HEK293 (cell line): ENCODE measurements at regions not wholly inside any gene's neighbourhood (a gene's known extent, or its start where the extent isn't known, plus 50 kb on each side); places are given as distances from the start of the nearest gene placed in this dataset.
A peak's percentile ranks its signal among the peaks of the same experiment; 100 is the strongest.

ENCODE experiments used
- CTCF ChIA-PET: fragments of 350-600 bp; formaldehyde crosslinking; extraction: SDS; loops from one replicate; lab custom pipeline; 2021; ENCODE audit warnings: antibody characterized with exemption; lab: Yijun Ruan, JAX
- POLR2A ChIA-PET: fragments of 300-600 bp; formaldehyde crosslinking; extraction: SDS; loops from one replicate; lab custom pipeline; 2020; ENCODE audit warnings: antibody characterized with exemption, inconsistent platforms; lab: Yijun Ruan, JAX
- H3K27ac ChIP-seq: fragments of 200-500 bp; sonication (Bioruptor generic); 2 replicates; pipeline ENCODE4 v1.5.1; 2014; ENCODE audit warnings: low read depth, low read length, control low read depth, inconsistent platforms; ENCODE audit errors: extremely low read depth
- H3K36me3 ChIP-seq, 2 experiments: fragments of 200-500 bp in 1 of 2; sonication (Bioruptor generic) in 1 of 2; 1 replicate in 1 of 2; 2 replicates in 1 of 2; pipeline ENCODE4 v1.5.1; 2014 to 2017; ENCODE audit warnings: inconsistent platforms in 2 of 2, low read length in 2 of 2; ENCODE audit not compliant: control insufficient read depth in 2 of 2, insufficient read depth in 1 of 2
- H3K4me1 ChIP-seq: fragments of 200-500 bp; sonication (Bioruptor generic); 2 replicates; pipeline ENCODE4 v1.5.1; 2014; ENCODE audit warnings: mild to moderate bottlenecking, low read length, inconsistent platforms; ENCODE audit not compliant: control insufficient read depth, insufficient read depth
- H3K4me3 ChIP-seq: 2 replicates; pipeline ENCODE4 v1.5.1; 2011; ENCODE audit warnings: low read depth, mild to moderate bottlenecking, control low read depth, low read length, moderate library complexity
- H3K9me3 ChIP-seq: fragments of 200-500 bp; sonication (Bioruptor generic); 2 replicates; pipeline ENCODE4 v1.5.1; 2014; ENCODE audit warnings: low read depth, low read length, inconsistent platforms; ENCODE audit not compliant: control insufficient read depth, insufficient read depth
- BCL11B ChIP-seq: fragments of 450-650 bp; formaldehyde crosslinking; IDR thresholded peaks from 2 replicates; pipeline ENCODE4 v1.5.1; 2016; ENCODE audit warnings: low read depth, missing biosample characterization, missing genetic modification characterization
- FEZF1 ChIP-seq: fragments of 450-650 bp; formaldehyde crosslinking; IDR thresholded peaks from 2 replicates; pipeline ENCODE4 v1.5.1; 2016; ENCODE audit warnings: missing biosample characterization, missing genetic modification characterization
- HOXA7 ChIP-seq: sonication (generic); formaldehyde crosslinking; IDR thresholded peaks from 2 replicates; pipeline ENCODE4 v1.8.1; 2022; ENCODE audit warnings: missing genetic modification reagents, borderline replicate concordance
- KLF16 ChIP-seq: fragments of 450-650 bp; formaldehyde crosslinking; IDR thresholded peaks from 2 replicates; pipeline ENCODE4 v1.5.1; 2017; ENCODE audit warnings: missing biosample characterization, missing genetic modification characterization
- MZF1 ChIP-seq: fragments of 450-650 bp; formaldehyde crosslinking; IDR thresholded peaks from 2 replicates; pipeline ENCODE4 v1.5.1; 2017; ENCODE audit warnings: missing biosample characterization, missing genetic modification characterization, borderline replicate concordance
- OVOL3 ChIP-seq: fragments of 450-650 bp; formaldehyde crosslinking; IDR thresholded peaks from 2 replicates; pipeline ENCODE4 v1.5.1; 2016; ENCODE audit warnings: missing biosample characterization, missing genetic modification characterization
- ZBTB48 ChIP-seq: fragments of 450-650 bp; formaldehyde crosslinking; IDR thresholded peaks from 2 replicates; pipeline ENCODE4 v1.5.1; 2016; ENCODE audit warnings: missing biosample characterization, missing genetic modification characterization
- ZBTB8A ChIP-seq: fragments of 450-650 bp; formaldehyde crosslinking; IDR thresholded peaks from 2 replicates; pipeline ENCODE4 v1.5.1; 2016; ENCODE audit warnings: missing biosample characterization, missing genetic modification characterization
- ZFHX2 ChIP-seq: fragments of 450-650 bp; formaldehyde crosslinking; conservative IDR thresholded peaks from 2 replicates; pipeline ENCODE4 v1.5.1; 2016; ENCODE audit warnings: missing biosample characterization, missing genetic modification characterization
- ZNF175 ChIP-seq: fragments of 450-650 bp; formaldehyde crosslinking; IDR thresholded peaks from 2 replicates; pipeline ENCODE4 v1.5.1; 2016; ENCODE audit warnings: missing biosample characterization, missing genetic modification characterization
- ZNF19 ChIP-seq: fragments of 450-650 bp; formaldehyde crosslinking; IDR thresholded peaks from 2 replicates; pipeline ENCODE4; 2016; ENCODE audit warnings: missing biosample characterization, missing genetic modification characterization, low read depth
- ZNF211 ChIP-seq: fragments of 450-650 bp; formaldehyde crosslinking; IDR thresholded peaks from 2 replicates; pipeline ENCODE4 v1.5.1; 2016; ENCODE audit warnings: low read depth, missing biosample characterization, missing genetic modification characterization
- ZNF350 ChIP-seq: fragments of 450-650 bp; formaldehyde crosslinking; IDR thresholded peaks from 2 replicates; pipeline ENCODE4 v1.5.0; 2017; ENCODE audit warnings: missing biosample characterization, mild to moderate bottlenecking, missing genetic modification characterization
- ZNF530 ChIP-seq: fragments of 450-650 bp; formaldehyde crosslinking; IDR thresholded peaks from 2 replicates; pipeline ENCODE4 v1.5.1; 2016; ENCODE audit warnings: low read depth, missing biosample characterization, missing genetic modification characterization
- ZNF548 ChIP-seq: fragments of 450-650 bp; formaldehyde crosslinking; IDR thresholded peaks from 2 replicates; pipeline ENCODE4 v1.5.1; 2016; ENCODE audit warnings: missing biosample characterization, missing genetic modification characterization
- ZNF555 ChIP-seq: fragments of 450-650 bp; formaldehyde crosslinking; conservative IDR thresholded peaks from 2 replicates; pipeline ENCODE4 v1.5.1; 2017; ENCODE audit warnings: missing biosample characterization, mild to moderate bottlenecking, missing genetic modification characterization, inconsistent platforms
- ZNF670 ChIP-seq: fragments of 450-650 bp; formaldehyde crosslinking; IDR thresholded peaks from 2 replicates; pipeline ENCODE4 v1.5.1; 2016; ENCODE audit warnings: missing biosample characterization, missing genetic modification characterization, low read depth
- ZNF791 ChIP-seq: fragments of 450-650 bp; formaldehyde crosslinking; IDR thresholded peaks from 2 replicates; pipeline ENCODE4 v1.5.1; 2016; ENCODE audit warnings: missing biosample characterization, missing genetic modification characterization
- ZXDB ChIP-seq: fragments of 450-650 bp; formaldehyde crosslinking; IDR thresholded peaks from 2 replicates; pipeline ENCODE4 v1.5.1; 2016; ENCODE audit warnings: missing biosample characterization, missing genetic modification characterization
- TF ChIP-seq, protein P1 (sequence below): fragments of 450-650 bp; formaldehyde crosslinking; optimal IDR thresholded peaks from 2 replicates; pipeline ENCODE3; 2016; ENCODE audit warnings: missing biosample characterization, mild to moderate bottlenecking, missing genetic modification characterization
- TF ChIP-seq, protein P2 (sequence below): fragments of 450-650 bp; formaldehyde crosslinking; IDR thresholded peaks from 2 replicates; pipeline ENCODE4 v1.5.1; 2017; ENCODE audit warnings: missing biosample characterization, missing genetic modification characterization
- TF ChIP-seq, protein P3 (sequence below): fragments of 450-650 bp; formaldehyde crosslinking; IDR thresholded peaks from 2 replicates; pipeline ENCODE4 v1.5.1; 2016; ENCODE audit warnings: missing biosample characterization, missing genetic modification characterization
- TF ChIP-seq, protein P4 (sequence below): fragments of 450-650 bp; formaldehyde crosslinking; IDR thresholded peaks from 2 replicates; pipeline ENCODE4 v1.5.1; 2016; ENCODE audit warnings: missing biosample characterization, missing genetic modification characterization, low read depth
- TF ChIP-seq, protein P5 (sequence below): fragments of 450-650 bp; formaldehyde crosslinking; IDR thresholded peaks from 2 replicates; pipeline ENCODE4 v1.5.1; 2017; ENCODE audit warnings: missing biosample characterization, missing genetic modification characterization
- TF ChIP-seq, protein P6 (sequence below): fragments of 450-650 bp; formaldehyde crosslinking; IDR thresholded peaks from 2 replicates; pipeline ENCODE4 v1.5.1; 2016; ENCODE audit warnings: missing biosample characterization, missing genetic modification characterization

DNA sequence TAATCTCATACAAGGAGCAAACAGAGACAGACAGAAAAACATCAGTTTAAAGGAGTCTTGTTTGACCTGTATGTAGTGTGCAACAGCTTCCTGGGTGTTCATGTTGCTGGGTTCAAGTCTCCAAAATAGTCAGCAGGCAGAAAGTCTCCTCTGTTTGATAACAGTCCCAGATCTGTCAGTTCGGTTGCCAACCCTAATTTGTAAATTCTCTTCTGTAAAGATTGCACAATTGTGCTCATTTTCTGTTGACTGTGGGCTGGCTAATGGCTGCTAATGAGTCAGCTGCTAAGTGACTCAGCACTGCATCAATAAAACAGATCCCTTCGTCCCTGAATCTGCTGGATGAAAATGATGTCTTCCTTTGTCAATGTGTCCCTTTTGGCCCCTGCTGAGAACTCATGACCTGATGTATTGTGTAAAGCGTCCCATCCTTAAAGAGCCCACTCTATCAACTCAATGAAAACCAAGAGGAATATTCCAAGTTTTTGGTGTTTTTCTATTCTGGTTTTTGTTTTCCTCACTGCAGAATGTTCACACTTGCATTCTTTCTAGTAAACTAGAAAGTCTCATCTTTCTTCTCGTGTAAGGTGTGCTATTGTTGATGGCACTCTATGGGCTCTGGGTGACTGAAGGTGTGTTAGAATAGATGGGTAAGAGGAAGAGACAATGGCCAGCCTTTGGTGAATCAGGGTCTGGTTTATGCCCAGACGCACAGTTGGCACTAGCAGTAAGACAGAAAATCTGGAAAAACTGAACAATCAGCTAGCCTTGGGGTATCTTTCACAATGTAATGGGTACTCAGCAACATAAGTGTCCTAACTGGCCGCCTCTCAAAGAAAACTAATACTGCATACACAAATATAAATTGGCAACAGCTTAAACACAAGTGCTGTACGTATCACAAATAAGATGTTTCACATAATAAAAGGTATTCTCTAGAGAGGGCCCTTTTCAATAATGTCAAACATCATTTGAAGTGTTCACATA is 75.1 kb upstream of the SIPA1L2 start:
- Histone ChIP-seq H3K4me1 (peaks cover 4% of the 10 kb centered on the region), H3K9me3 (no peaks in the 10 kb centered on the region), H3K4me3 (no peak overlapping the region), H3K36me3 (no peaks in the 10 kb centered on the region), H3K27ac (no peak overlapping the region; the same call in 1 of the 2 replicates)
- POLR2A ChIA-PET = interaction anchor here (0.9 kb wide), 1 partner anchor 10 kb away, joined by 3 read pairs; no protein-coding TSS in a partner anchor
- CTCF ChIA-PET = interaction anchor here (0.6 to 0.9 kb wide), 3 partner anchors 21 to 248 kb away, joined by 3 to 4 read pairs (median 3); no protein-coding TSS in a partner anchor
- TF ChIP-seq, protein P1, sequence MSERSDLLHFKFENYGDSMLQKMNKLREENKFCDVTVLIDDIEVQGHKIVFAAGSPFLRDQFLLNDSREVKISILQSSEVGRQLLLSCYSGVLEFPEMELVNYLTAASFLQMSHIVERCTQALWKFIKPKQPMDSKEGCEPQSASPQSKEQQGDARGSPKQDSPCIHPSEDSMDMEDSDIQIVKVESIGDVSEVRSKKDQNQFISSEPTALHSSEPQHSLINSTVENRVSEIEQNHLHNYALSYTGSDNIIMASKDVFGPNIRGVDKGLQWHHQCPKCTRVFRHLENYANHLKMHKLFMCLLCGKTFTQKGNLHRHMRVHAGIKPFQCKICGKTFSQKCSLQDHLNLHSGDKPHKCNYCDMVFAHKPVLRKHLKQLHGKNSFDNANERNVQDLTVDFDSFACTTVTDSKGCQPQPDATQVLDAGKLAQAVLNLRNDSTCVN = no peak
- TF ChIP-seq ZBTB8A (peak; percentile 21; the same call in 1 of the 2 replicates), ZNF175 (tag by site-specific recombination) (no peak), ZNF211 (tag by site-specific recombination) (0 out of 2 replicates have a peak, but pooled peaks have one; percentile 27), ZXDB (peak; percentile 81), ZNF19 (tag by site-specific recombination) (no peak), ZNF791 (tag by site-specific recombination) (peak; percentile 77; the same call in 1 of the 2 replicates), OVOL3 (tag by site-specific recombination) (peak; percentile 66; the same call in 1 of the 2 replicates), ZNF530 (no peak), ZNF670 (tag by site-specific recombination) (no peak), ZNF555 (tag by site-specific recombination) (no peak), ZNF548 (tag by site-specific recombination) (no peak), ZFHX2 (tag by site-specific recombination) (peak; percentile 80), FEZF1 (tag by site-specific recombination) (peak; percentile 95), ZNF350 (0 out of 2 replicates have a peak, but pooled peaks have one; percentile 6), KLF16 (tag by site-specific recombination) (no peak), MZF1 (tag by site-specific recombination) (peak; percentile 70; the same call in 1 of the 2 replicates), ZBTB48 (tag by site-specific recombination) (peak; percentile 89), BCL11B (no peak), HOXA7 (CRISPR knock-in tag) (no peak)
- TF ChIP-seq, protein P2, sequence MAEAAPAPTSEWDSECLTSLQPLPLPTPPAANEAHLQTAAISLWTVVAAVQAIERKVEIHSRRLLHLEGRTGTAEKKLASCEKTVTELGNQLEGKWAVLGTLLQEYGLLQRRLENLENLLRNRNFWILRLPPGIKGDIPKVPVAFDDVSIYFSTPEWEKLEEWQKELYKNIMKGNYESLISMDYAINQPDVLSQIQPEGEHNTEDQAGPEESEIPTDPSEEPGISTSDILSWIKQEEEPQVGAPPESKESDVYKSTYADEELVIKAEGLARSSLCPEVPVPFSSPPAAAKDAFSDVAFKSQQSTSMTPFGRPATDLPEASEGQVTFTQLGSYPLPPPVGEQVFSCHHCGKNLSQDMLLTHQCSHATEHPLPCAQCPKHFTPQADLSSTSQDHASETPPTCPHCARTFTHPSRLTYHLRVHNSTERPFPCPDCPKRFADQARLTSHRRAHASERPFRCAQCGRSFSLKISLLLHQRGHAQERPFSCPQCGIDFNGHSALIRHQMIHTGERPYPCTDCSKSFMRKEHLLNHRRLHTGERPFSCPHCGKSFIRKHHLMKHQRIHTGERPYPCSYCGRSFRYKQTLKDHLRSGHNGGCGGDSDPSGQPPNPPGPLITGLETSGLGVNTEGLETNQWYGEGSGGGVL = no peak; the same call in none of the 2 replicates
- TF ChIP-seq, protein P3, sequence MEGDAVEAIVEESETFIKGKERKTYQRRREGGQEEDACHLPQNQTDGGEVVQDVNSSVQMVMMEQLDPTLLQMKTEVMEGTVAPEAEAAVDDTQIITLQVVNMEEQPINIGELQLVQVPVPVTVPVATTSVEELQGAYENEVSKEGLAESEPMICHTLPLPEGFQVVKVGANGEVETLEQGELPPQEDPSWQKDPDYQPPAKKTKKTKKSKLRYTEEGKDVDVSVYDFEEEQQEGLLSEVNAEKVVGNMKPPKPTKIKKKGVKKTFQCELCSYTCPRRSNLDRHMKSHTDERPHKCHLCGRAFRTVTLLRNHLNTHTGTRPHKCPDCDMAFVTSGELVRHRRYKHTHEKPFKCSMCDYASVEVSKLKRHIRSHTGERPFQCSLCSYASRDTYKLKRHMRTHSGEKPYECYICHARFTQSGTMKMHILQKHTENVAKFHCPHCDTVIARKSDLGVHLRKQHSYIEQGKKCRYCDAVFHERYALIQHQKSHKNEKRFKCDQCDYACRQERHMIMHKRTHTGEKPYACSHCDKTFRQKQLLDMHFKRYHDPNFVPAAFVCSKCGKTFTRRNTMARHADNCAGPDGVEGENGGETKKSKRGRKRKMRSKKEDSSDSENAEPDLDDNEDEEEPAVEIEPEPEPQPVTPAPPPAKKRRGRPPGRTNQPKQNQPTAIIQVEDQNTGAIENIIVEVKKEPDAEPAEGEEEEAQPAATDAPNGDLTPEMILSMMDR (tag by site-specific recombination) = no peak
- TF ChIP-seq, protein P4, sequence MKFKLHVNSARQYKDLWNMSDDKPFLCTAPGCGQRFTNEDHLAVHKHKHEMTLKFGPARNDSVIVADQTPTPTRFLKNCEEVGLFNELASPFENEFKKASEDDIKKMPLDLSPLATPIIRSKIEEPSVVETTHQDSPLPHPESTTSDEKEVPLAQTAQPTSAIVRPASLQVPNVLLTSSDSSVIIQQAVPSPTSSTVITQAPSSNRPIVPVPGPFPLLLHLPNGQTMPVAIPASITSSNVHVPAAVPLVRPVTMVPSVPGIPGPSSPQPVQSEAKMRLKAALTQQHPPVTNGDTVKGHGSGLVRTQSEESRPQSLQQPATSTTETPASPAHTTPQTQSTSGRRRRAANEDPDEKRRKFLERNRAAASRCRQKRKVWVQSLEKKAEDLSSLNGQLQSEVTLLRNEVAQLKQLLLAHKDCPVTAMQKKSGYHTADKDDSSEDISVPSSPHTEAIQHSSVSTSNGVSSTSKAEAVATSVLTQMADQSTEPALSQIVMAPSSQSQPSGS (tag by site-specific recombination) = no peak
- TF ChIP-seq, protein P5, sequence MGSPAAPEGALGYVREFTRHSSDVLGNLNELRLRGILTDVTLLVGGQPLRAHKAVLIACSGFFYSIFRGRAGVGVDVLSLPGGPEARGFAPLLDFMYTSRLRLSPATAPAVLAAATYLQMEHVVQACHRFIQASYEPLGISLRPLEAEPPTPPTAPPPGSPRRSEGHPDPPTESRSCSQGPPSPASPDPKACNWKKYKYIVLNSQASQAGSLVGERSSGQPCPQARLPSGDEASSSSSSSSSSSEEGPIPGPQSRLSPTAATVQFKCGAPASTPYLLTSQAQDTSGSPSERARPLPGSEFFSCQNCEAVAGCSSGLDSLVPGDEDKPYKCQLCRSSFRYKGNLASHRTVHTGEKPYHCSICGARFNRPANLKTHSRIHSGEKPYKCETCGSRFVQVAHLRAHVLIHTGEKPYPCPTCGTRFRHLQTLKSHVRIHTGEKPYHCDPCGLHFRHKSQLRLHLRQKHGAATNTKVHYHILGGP (tag by site-specific recombination) = no peak; the same call in 1 of the 2 replicates
- TF ChIP-seq, protein P6, sequence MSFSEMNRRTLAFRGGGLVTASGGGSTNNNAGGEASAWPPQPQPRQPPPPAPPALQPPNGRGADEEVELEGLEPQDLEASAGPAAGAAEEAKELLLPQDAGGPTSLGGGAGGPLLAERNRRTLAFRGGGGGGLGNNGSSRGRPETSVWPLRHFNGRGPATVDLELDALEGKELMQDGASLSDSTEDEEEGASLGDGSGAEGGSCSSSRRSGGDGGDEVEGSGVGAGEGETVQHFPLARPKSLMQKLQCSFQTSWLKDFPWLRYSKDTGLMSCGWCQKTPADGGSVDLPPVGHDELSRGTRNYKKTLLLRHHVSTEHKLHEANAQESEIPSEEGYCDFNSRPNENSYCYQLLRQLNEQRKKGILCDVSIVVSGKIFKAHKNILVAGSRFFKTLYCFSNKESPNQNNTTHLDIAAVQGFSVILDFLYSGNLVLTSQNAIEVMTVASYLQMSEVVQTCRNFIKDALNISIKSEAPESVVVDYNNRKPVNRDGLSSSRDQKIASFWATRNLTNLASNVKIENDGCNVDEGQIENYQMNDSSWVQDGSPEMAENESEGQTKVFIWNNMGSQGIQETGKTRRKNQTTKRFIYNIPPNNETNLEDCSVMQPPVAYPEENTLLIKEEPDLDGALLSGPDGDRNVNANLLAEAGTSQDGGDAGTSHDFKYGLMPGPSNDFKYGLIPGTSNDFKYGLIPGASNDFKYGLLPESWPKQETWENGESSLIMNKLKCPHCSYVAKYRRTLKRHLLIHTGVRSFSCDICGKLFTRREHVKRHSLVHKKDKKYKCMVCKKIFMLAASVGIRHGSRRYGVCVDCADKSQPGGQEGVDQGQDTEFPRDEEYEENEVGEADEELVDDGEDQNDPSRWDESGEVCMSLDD = no peak
